Frontal cortex (tissue), 3 donors: ENCODE measurements at regions not wholly inside any gene's neighbourhood (a gene's known extent, or its start where the extent isn't known, plus 50 kb on each side); places are given as distances from the start of the nearest gene placed in this dataset.

Source experiments
- DNase-seq, 2 donors: peaks; one replicate each; pipeline ENCODE4 v3.0.0; 2012; ENCODE audit warnings: low spot score in 2 of 2
- FAIRE-seq: peaks from 2 replicates; lab custom pipeline; 2012; peaks lifted over from hg19 to GRCh38; lab: Jason Lieb, UNC
- donor health status: control.
- donor health status: control.
- donor health status: control.

- no peak for FAIRE-seq
Measured at GRCh38 chr6:81694855-81695254, 57.6 kb downstream of the TENT5A start.

GRCh38 chr6:81694207-81694606 lies 58.3 kb downstream of the TENT5A start:
- DNase-seq (no peak), FAIRE-seq (no peak)

More at GRCh38 chr6:81694855-81695254, 57.6 kb downstream of the TENT5A start:
- no peak for DNase-seq

- FAIRE-seq (no peak), DNase-seq (no peak)
Measured at GRCh38 chr6:81693266-81693665, 59.2 kb downstream of the TENT5A start.

- DNase-seq (no peak), FAIRE-seq (no peak)
Measured at GRCh38 chr6:81690073-81690472, 62.4 kb downstream of the TENT5A start.

GRCh38 chr6:81689580-81689979 lies 62.9 kb downstream of the TENT5A start:
- FAIRE-seq = no peak
- DNase-seq = no peak

GRCh38 chr6:81683912-81684311 lies 68.6 kb downstream of the TENT5A start:
- FAIRE-seq = no peak
- no peak for DNase-seq

GRCh38 chr6:81682858-81683620 lies 69.4 kb downstream of the TENT5A start:
- no peak for FAIRE-seq

GRCh38 chr6:81682235-81682795 lies 70.2 kb downstream of the TENT5A start:
- FAIRE-seq = no peak

More at GRCh38 chr6:81682858-81683620, 69.4 kb downstream of the TENT5A start:
- no peak for DNase-seq

GRCh38 chr6:81669445-81669844 lies 83.0 kb downstream of the TENT5A start:
- DNase-seq = no peak
- FAIRE-seq = no peak

More at GRCh38 chr6:81682235-81682795, 70.2 kb downstream of the TENT5A start:
- DNase-seq = no peak

GRCh38 chr6:81668615-81669047 lies 83.8 kb downstream of the TENT5A start:
- FAIRE-seq (no peak), DNase-seq (no peak)

- DNase-seq (no peak), FAIRE-seq (no peak)
Measured at GRCh38 chr6:81666481-81666880, 86.0 kb downstream of the TENT5A start.

GRCh38 chr6:81656231-81656630 lies 96.2 kb downstream of the TENT5A start:
- DNase-seq (no peak), FAIRE-seq (no peak)

GRCh38 chr6:81655696-81656095 lies 96.8 kb downstream of the TENT5A start:
- no peak for FAIRE-seq
- DNase-seq = no peak

GRCh38 chr6:81648502-81648901 lies 104.0 kb downstream of the TENT5A start:
- FAIRE-seq (no peak), DNase-seq (no peak)

- DNase-seq = no peak
- FAIRE-seq = no peak
Measured at GRCh38 chr6:81643156-81643555, 109.3 kb downstream of the TENT5A start.

GRCh38 chr6:81640891-81641290 lies 111.6 kb downstream of the TENT5A start:
- no peak for FAIRE-seq
- no peak for DNase-seq

- DNase-seq (no peak), FAIRE-seq (no peak)
Measured at GRCh38 chr6:81640126-81640525, 112.4 kb downstream of the TENT5A start.

GRCh38 chr6:81638366-81638765 lies 114.1 kb downstream of the TENT5A start:
- DNase-seq = no peak
- no peak for FAIRE-seq

- FAIRE-seq (no peak), DNase-seq (no peak)
Measured at GRCh38 chr6:81636930-81637568, 115.4 kb downstream of the TENT5A start.

GRCh38 chr6:81634155-81634880 lies 118.2 kb downstream of the TENT5A start:
- no peak for DNase-seq

More at GRCh38 chr6:81634155-81634880, 118.2 kb downstream of the TENT5A start:
- no peak for FAIRE-seq
